CD14-positive monocyte (primary cell): ENCODE measurements at regions not wholly inside any gene's neighbourhood (a gene's known extent, or its start where the extent isn't known, plus 50 kb on each side); places are given as distances from the start of the nearest gene placed in this dataset.
"Not testable (repeated sequence)": the region's sequence is repeated elsewhere in the genome, so short reads cannot be mapped to it uniquely, and the experiment has no call there.

Source experiments
- DNase-seq, 3 donors: peaks; one replicate each; pipeline ENCODE4 v3.0.0-alpha.2; 2011 to 2022
- H2AFZ ChIP-seq: 2 replicates; pipeline ENCODE4 v1.6.0; 2012; ENCODE audit warnings: mild to moderate bottlenecking, low read depth, low read length, inconsistent platforms; ENCODE audit not compliant: insufficient read depth, poor library complexity, severe bottlenecking
- H3K27ac ChIP-seq, 2 donors: 1 replicate in 1 of 2; 2 replicates in 1 of 2; pipeline ENCODE4 v1.5.1; 2012 to 2013; ENCODE audit warnings: low read length in 2 of 2, control low read depth in 1 of 2, inconsistent platforms in 1 of 2, low read depth in 1 of 2, mild to moderate bottlenecking in 1 of 2
- H3K27me3 ChIP-seq, 2 donors: one replicate each; pipeline versions ENCODE4 v1.6.0 to v1.6.1; 2011 to 2013; ENCODE audit warnings: low read length in 2 of 2; ENCODE audit not compliant: control insufficient read depth in 2 of 2, insufficient read depth in 2 of 2
- H3K36me3 ChIP-seq, 2 donors: replicated peaks in 1 of 2; 1 replicate in 1 of 2; 2 replicates in 1 of 2; pipeline versions ENCODE4 v1.5.1 to v1.6.1; 2012 to 2013; ENCODE audit warnings: low read length in 2 of 2, control low read depth in 1 of 2, inconsistent platforms in 1 of 2, mild to moderate bottlenecking in 1 of 2; ENCODE audit not compliant: insufficient read depth in 2 of 2, control insufficient read depth in 1 of 2
- H3K4me1 ChIP-seq, 2 donors: 1 replicate in 1 of 2; 2 replicates in 1 of 2; pipeline versions ENCODE4 v1.5.1 to v1.6.1; 2012 to 2013; ENCODE audit warnings: low read length in 2 of 2, control low read depth in 1 of 2, inconsistent platforms in 1 of 2, mild to moderate bottlenecking in 1 of 2, moderate library complexity in 1 of 2; ENCODE audit not compliant: insufficient read depth in 2 of 2, control insufficient read depth in 1 of 2
- H3K4me2 ChIP-seq: replicated peaks from 2 replicates; pipeline ENCODE3; 2012; ENCODE audit warnings: low read length, moderate library complexity, mild to moderate bottlenecking; ENCODE audit not compliant: poor library complexity, severe bottlenecking; ENCODE audit errors: extremely low read depth
- H3K4me3 ChIP-seq, 3 experiments: fragments of 200-600 bp in 1 of 3; sonication (generic) in 1 of 3; replicated peaks in 1 of 3; 1 replicate in 2 of 3; 2 replicates in 1 of 3; pipeline ENCODE4 v1.5.1; 2011 to 2013; ENCODE audit warnings: low read length in 3 of 3, mild to moderate bottlenecking in 3 of 3, control low read depth in 2 of 3, low read depth in 2 of 3, inconsistent platforms in 1 of 3, moderate library complexity in 1 of 3
- H3K79me2 ChIP-seq: 2 replicates; pipeline ENCODE4 v1.6.0; 2012; ENCODE audit warnings: mild to moderate bottlenecking, control low read depth, inconsistent platforms, low read length, moderate library complexity; ENCODE audit not compliant: insufficient read depth
- H3K9ac ChIP-seq: 2 replicates; pipeline ENCODE4 v1.6.0; 2017; ENCODE audit warnings: low read length, mild to moderate bottlenecking; ENCODE audit not compliant: insufficient read depth, poor library complexity, severe bottlenecking
- H3K9me3 ChIP-seq, 2 donors: replicated peaks in 1 of 2; 1 replicate in 1 of 2; 2 replicates in 1 of 2; pipeline versions ENCODE4 v1.5.1 to v1.6.1; 2012 to 2013; ENCODE audit warnings: low read length in 2 of 2, control low read depth in 1 of 2; ENCODE audit not compliant: control insufficient read depth in 1 of 2, insufficient read depth in 1 of 2
- H4K20me1 ChIP-seq: 2 replicates; pipeline ENCODE4 v1.6.0; 2012; ENCODE audit warnings: mild to moderate bottlenecking, low read length, control low read depth, moderate library complexity; ENCODE audit not compliant: insufficient read depth
- H3K27ac Mint-ChIP-seq, 7 donors: one replicate each; pipeline ENCODE4 v1.8.0; 2020; ENCODE audit warnings: mild to moderate bottlenecking in 7 of 7, mixed read lengths in 7 of 7, moderate library complexity in 6 of 7, inconsistent platforms in 2 of 7
- H3K27me3 Mint-ChIP-seq, 3 donors: one replicate each; pipeline ENCODE4 v1.8.0; 2021 to 2022; ENCODE audit warnings: low read depth in 3 of 3, mild to moderate bottlenecking in 3 of 3, mixed read lengths in 3 of 3, moderate library complexity in 3 of 3, inconsistent platforms in 1 of 3
- H3K36me3 Mint-ChIP-seq, 2 donors: one replicate each; pipeline ENCODE4 v1.8.0; 2020; ENCODE audit warnings: mixed read lengths in 2 of 2, inconsistent platforms in 1 of 2, mild to moderate bottlenecking in 1 of 2
- H3K4me1 Mint-ChIP-seq: one replicate; pipeline ENCODE4 v1.8.0; 2020; ENCODE audit warnings: mild to moderate bottlenecking, mixed read lengths
- H3K4me3 Mint-ChIP-seq, 2 donors: one replicate each; pipeline ENCODE4 v1.8.0; 2020; ENCODE audit warnings: mild to moderate bottlenecking in 2 of 2, mixed read lengths in 2 of 2, moderate library complexity in 1 of 2
- H3K9me3 Mint-ChIP-seq, 7 donors: one replicate each; pipeline ENCODE4 v1.8.0; 2020 to 2022; ENCODE audit warnings: mixed read lengths in 7 of 7, mild to moderate bottlenecking in 6 of 7, moderate library complexity in 6 of 7, inconsistent platforms in 2 of 7
- WGBS: methylation state at CpG from one replicate; pipeline ENCODE4 v1.1.5; 2013; ENCODE audit warnings: missing lambda C conversion rate; ENCODE audit not compliant: insufficient coverage; 5-methylcytosine and 5-hydroxymethylcytosine counted together
- intact Hi-C, 2 donors: fragments of 100-400 bp; cut with micrococcal nuclease; formaldehyde crosslinking; loops; one replicate each; pipeline versions ENCODE4 v1.15.0 to v1.15.1; 2023

- H3K4me1 ChIP-seq, H3K4me3 Mint-ChIP-seq, H3K4me2 ChIP-seq, H2AFZ ChIP-seq, DNase-seq, H3K27ac ChIP-seq, H3K27me3 ChIP-seq, intact Hi-C loops, H3K36me3 Mint-ChIP-seq, H3K36me3 ChIP-seq, H3K4me3 ChIP-seq, H3K27ac Mint-ChIP-seq, H3K4me1 Mint-ChIP-seq, H3K9me3 ChIP-seq, H3K79me2 ChIP-seq, H3K9me3 Mint-ChIP-seq, H3K9ac ChIP-seq, H3K27me3 Mint-ChIP-seq, H4K20me1 ChIP-seq: not testable (repeated sequence)
- WGBS, result 88% methylated on average over 8 of the region's 15 CpGs
Observed at GRCh38 chr2:95754819-95755563, 163.2 kb downstream of the TRIM43 start.

GRCh38 chr2:95755956-95756669 lies 164.3 kb downstream of the TRIM43 start:
- intact Hi-C loops, H4K20me1 ChIP-seq, H2AFZ ChIP-seq, H3K4me3 ChIP-seq, H3K27me3 Mint-ChIP-seq, H3K36me3 ChIP-seq, H3K27ac ChIP-seq, H3K79me2 ChIP-seq, H3K36me3 Mint-ChIP-seq, H3K9ac ChIP-seq, H3K4me1 ChIP-seq, H3K27me3 ChIP-seq, H3K9me3 ChIP-seq, H3K27ac Mint-ChIP-seq, H3K9me3 Mint-ChIP-seq, H3K4me3 Mint-ChIP-seq, H3K4me1 Mint-ChIP-seq, H3K4me2 ChIP-seq, DNase-seq: not testable (repeated sequence)
- WGBS, result 92% methylated on average over 3 of the region's 7 CpGs
